AG08395 (cell line): ENCODE measurements at regions not wholly inside any gene's neighbourhood (a gene's known extent, or its start where the extent isn't known, plus 50 kb on each side); places are given as distances from the start of the nearest gene placed in this dataset.
A peak's percentile ranks its signal among the peaks of the same experiment; 100 is the strongest.

Experiments used
- DNase-seq: peaks from one replicate; pipeline ENCODE4 v3.0.0; 2012; ENCODE audit warnings: mixed read lengths, low spot score

DNA sequence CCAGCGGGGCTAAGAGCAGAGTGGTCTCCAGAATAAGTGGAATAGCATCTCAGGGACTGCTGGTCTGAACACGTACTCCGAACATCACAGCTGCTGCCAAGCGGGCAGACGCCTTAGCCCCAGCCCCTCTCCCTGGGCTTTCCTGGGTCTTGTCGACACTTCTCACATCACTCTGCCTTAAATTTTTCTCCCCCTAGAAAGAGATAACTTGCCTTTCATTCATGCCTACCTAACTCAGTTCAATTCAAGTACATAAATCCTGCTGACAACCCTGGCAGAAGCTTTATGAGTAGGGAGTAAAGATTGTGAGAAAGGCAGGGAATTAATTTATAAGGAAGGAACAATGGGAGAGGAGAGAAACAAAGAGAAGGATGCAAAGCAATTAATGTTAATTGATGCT lies 202.9 kb upstream of the TNP1 start:
- DNase-seq, result no peak

GRCh38 chr2:217061916-217062505 lies 202.1 kb upstream of the TNP1 start:
- no peak for DNase-seq

DNA sequence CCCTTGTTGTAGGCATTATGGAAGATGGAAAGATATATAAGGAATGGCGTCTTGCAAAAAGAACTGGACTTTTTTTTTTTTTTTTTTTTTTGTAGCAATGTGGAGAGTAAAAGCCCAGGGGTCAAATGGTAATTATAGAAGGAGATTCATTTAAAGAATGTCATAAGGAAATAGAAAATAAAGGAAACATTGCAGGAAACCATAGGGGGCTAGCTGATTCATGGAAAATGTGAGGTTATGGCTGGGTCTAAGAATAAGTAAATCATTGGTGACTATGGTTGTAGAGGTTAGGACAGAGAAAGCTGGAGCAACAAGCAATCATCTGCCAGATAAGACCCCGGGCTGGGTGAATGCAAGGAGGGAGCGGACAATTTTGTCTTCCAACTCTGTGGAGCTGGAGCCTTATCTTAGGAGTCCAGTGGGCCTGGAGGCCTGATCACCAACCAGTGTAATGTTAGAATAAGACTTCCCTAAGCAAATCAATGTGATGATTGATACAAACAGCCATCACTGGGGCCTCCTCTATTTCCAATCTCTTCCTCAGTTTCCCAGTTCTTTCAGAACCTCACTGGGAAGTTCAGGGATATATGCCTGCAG lies 201.2 kb upstream of the TNP1 start:
- no peak for DNase-seq

DNA sequence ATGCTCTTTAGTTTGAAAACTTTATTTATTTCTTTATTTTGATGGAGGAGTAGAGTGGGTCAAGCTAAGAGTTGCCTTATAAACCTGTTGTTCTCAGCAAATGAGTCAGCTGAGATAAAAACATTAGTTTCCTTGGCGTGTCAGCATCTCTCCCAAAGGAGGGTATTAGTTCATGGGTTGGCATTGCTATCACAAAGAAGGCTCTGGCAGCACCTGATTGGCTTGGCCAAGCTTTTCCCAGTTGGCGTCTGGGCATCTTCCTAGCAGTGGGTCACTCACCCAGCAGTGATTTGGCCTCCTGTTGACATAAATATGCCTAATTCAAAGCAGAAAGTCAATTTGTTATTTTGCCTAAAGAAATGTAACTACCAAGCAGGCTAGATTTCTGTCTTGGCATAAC lies 200.7 kb upstream of the TNP1 start:
- no peak for DNase-seq

DNA sequence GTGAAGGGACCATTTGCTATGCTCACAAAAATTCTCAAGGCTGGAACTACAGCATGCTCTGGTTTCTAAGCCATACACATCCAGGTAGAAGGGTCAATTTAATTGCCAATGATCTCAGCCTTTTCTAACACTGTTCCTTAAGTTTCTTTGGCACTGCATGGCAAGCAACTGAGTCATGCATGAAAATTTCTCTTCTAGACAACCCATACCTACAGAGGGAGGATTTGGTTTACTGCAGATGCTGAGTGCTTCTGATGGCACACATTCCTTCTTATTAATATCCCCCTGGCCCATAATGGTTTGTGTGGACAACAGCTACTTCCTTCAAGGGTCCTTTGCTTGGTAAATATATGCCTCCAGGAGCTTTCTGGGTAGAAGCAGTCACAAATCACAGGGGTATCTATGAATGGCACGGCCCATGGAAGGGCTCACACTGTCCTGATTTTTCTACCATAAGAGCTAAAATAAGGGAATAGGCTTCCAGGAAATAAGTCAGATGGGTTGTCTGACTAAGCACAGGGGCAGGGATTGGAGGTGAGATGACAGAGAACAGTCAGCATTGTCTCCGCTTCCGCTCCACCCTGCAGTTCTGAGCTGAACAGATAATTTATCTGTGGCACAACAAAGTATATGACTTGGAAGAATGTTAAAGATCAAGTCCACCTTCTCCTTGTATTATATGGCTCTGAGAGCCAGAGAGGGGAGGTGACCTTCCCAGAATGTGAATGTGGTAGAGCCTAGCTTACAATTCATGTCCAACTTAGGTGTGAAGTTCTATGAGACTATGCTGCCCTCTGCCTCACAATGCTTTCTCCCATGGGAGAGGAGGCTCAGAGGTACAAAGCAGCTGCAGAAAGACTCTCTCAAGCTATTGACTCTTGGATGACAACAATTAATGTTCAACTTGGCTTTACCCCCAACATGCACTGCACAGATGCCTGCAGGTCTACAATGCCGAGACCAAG lies 199.2 kb upstream of the TNP1 start:
- no peak for DNase-seq

DNA sequence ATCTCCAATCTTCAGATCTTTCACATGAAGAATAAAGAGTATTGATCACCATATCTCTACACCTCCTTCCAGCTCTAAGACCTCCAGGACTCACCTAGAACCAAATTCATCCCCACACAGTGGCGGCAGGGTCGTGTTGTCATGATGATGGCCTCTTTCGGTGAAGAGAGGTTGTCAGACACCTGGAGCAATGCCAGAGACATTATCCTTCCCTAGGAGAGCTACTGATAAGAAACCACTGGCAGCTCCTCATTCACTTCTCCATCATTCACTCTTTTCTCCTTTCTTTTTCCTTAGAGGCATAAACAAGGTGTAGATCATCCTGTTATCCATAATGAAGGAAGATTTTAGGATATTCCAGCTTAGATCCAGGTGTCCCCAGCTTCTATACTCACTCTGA lies 197.9 kb upstream of the TNP1 start:
- DNase-seq, result no peak

GRCh38 chr2:217055624-217056023 lies 195.8 kb upstream of the TNP1 start:
- DNase-seq, result no peak

- no peak for DNase-seq
Measured at GRCh38 chr2:217054791-217055190, 194.9 kb upstream of the TNP1 start.

DNA sequence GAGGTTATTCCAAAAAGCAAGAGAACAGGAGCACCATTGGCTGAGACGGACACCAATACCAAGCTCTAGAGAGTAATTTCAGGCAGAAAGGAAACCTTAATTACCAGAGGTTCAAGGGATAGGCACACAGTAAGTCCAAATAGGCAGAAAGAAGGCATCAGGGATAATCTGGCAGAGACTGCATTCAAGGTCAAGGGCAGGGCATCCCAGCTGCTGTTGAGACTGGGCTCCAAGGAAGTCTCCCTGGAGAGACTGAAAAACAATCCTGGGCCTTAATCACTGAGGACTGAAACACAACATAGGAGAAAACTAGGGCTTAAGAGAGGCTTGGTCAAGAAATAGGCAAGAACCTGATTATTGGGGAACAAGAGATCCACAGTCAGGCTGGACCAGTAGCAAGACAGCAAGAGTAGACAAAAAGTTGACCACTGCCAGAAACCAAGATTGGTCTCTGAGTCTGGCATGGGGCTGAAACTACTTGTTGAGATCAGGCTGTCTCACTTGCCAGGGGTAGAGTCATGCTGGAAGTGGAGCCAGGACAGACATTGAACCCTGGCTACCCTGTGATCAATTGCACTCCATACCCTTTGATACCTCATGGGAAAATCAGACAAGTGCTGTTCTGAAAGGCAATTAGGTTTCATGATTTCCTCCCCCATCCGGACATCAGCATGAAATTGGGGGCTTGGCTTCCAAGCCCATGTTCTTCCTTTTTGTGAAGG lies 193.2 kb upstream of the TNP1 start:
- no peak for DNase-seq

GRCh38 chr2:217051416-217051815 lies 191.6 kb upstream of the TNP1 start:
- no peak for DNase-seq

DNA sequence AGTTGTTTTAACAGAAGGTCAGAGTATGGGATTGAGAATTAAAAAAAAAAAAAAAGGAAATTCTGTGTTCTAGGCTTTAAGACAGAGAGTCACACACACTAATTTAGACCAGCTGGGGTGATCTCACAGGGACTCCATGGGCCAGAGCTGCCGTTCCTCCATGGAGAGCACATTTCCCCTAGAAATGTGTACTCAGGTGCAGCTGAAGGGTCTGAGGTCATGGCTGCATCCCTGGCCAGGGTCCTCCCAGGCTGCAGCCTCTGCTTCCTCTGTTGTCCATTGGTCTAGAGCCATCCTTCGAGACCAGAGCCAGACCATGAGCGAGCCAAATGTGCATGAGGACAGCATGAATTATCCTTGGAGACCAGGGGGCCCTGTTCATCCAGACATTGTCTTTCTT lies 190.1 kb upstream of the TNP1 start:
- peak; percentile 49 for DNase-seq

GRCh38 chr2:217049422-217049821 lies 189.6 kb upstream of the TNP1 start:
- DNase-seq, result no peak

DNA sequence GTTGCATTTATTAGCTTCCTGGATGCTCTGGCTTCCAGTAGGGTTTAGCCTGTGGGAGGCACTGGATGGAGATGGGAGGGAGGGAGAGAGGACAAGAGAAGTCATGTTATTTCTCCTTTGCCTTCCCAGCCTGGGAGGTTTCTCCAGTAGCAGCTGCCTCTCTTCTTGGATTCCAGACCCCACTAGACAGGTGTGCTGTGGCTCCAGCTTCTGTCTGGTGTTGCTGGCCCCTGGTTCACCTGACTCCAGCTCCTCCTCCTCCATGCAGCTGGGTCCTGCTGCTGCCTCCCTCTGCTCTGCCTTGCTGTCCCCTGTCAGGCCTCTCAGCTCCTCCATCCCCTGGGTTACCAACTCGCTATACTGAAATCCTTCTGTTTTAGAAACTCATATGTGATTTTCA lies 188.9 kb upstream of the TNP1 start:
- no peak for DNase-seq

GRCh38 chr2:217047631-217048030 lies 187.8 kb upstream of the TNP1 start:
- DNase-seq, result no peak

DNA sequence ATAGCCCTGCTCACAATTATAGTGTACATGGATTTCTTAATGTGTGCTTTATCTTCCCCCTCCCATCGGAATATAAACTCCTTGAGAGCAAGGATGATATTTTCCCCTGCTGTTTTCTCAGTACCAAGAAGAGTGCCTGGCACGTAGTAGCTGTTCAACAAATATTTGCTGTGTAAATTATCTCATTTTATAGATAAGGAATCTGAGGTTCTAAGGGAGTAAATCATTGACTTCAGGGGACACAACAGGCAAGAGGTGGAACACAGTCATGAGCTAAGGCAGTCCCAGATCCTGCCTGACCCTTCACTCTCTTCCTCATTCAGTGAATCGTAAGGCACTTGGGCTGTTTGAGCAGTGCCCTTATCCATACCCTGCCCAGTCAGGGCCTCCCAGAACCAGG lies 187.3 kb upstream of the TNP1 start:
- DNase-seq, result no peak

DNA sequence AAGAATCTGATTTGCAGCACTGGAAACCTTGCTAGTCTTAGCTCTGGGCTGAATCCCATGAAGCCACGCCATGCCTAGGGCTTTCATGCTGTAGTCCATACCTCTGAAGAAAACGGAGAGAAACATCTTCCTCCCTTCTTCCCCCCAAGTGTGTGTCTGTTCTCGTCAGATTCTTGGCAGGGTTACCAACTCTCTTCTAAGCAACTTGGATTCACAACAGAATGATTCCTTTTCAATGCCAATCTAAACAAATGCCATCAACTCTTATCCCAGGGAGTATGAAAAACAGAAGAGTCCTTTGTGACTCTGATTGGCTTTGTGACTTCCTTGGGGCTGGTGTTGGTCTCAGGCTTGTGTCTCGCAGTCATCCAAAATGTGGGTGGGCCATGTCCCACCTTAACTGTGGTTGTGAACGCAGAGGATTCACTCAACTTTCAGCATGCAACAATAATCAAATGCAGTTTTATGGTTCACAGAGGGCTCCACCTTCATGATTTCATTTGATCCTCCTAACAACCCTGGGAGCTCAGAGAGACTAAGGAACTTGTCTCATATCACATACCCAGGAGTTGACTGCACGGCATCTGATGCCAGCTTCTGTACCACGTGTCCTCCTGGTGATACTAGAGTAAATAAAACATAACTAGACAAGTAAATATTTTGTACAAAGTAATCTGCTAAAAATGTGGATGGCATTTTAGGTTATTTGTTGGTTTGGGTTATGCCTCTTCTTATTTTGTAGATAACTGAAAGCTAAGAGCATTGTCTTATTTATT lies 186.0 kb upstream of the TNP1 start:
- DNase-seq, result no peak

- DNase-seq, result no peak
Measured at GRCh38 chr2:217040099-217040498, 180.2 kb upstream of the TNP1 start.

DNA sequence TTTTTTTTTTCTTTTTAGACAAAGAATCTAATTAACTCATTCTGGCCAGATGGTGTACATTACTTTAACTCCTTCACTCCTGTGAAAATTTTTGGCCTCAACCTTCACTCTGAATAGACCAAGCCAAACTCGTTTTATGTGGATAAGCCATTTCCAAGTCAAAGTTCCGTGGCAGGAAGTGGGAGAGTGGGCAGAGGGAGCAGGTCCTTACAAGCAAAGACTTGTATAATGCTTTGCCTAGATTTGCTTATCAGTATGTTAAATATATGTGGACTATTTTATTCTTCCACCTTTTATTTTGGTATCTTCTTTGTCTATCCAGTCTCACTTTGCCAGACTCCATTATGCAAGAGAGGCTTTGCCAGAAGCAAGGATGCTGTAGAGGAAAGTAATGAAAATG lies 178.1 kb upstream of the TNP1 start:
- no peak for DNase-seq

GRCh38 chr2:217037353-217037752 lies 177.5 kb upstream of the TNP1 start:
- no peak for DNase-seq

GRCh38 chr2:217035967-217036366 lies 176.1 kb upstream of the TNP1 start:
- no peak for DNase-seq

DNA sequence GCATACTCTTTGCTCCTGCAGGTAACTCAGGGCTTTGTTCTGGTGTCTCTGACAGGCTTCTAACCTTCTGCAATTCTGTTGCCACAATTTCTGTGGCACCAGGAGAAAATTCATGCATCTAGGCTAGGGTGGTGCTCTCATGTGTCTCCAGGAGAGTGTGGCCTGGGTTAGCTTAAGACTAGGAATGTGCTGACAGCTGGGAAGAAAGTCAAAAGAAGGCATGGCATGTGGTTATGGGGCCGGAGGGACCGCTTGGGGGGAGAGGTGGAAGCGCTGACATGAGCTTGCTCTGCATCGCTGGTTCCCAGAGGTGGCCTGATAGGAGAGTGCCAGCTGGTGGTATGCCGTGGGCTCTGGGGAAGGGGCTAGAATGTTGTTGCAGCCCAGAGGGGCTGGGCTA lies 173.3 kb upstream of the TNP1 start:
- DNase-seq, result no peak

- DNase-seq, result no peak
Measured at GRCh38 chr2:217031445-217031844, 171.6 kb upstream of the TNP1 start.
